HCT116 (cell line): ENCODE measurements at regions not wholly inside any gene's neighbourhood (a gene's known extent, or its start where the extent isn't known, plus 50 kb on each side); places are given as distances from the start of the nearest gene placed in this dataset.

Source experiments
- ATAC-seq: fragments of 200-7000 bp; cut with Tn5 transposase; 2 replicates; pipeline ENCODE4 v1.9.1; 2020; ENCODE audit warnings: mild to moderate bottlenecking, moderate library complexity
- BruUV-seq: library from RNA; stranded (reverse); fragments of 400-500 nt; replicated peaks from 2 replicates; lab custom pipeline; 2021; lab: Mats Ljungman, UMichigan
- CTCF ChIA-PET: fragments of 300-600 bp; sonication (Branson Sonifier 250); formaldehyde crosslinking; loops from one replicate; lab custom pipeline; 2021; ENCODE audit warnings: antibody characterized with exemption; lab: Charles Lee
- POLR2A ChIA-PET: fragments of 300-600, 350-600 bp; sonication (Branson Sonifier 250); formaldehyde crosslinking; loops from one replicate; lab custom pipeline; 2021; ENCODE audit warnings: antibody characterized with exemption; lab: Charles Lee
- RAD21 ChIA-PET, 2 experiments: fragments of 300-600 bp; sonication (Branson Sonifier 250); formaldehyde crosslinking; loops; one replicate each; lab custom pipeline; 2023; ENCODE audit warnings: low total read pairs in 2 of 2; ENCODE audit not compliant: uncharacterized antibody in 2 of 2, unreplicated experiment in 2 of 2, low non-redundant PET in 1 of 2; lab: Charles Lee
- DNase-seq: peaks from one replicate; pipeline ENCODE4 v3.0.0-alpha.2; 2010; ENCODE audit warnings: low read depth, low spot score
- H2AFZ ChIP-seq: fragments of 200-600 bp; shearing (Covaris generic), sonication (generic); 2 replicates; pipeline ENCODE4 v1.6.1; 2017; ENCODE audit warnings: low read depth, mixed run types, mixed read lengths, antibody characterized with exemption, low read length; ENCODE audit not compliant: poor library complexity, severe bottlenecking
- H3K27ac ChIP-seq: 2 replicates; pipeline ENCODE4 v1.5.1; 2012; ENCODE audit warnings: low read depth, low read length
- H3K27me3 ChIP-seq: fragments of 200-600 bp; sonication (generic); 2 replicates; pipeline ENCODE4 v1.6.1; 2016; ENCODE audit warnings: mixed run types, low read length, mixed read lengths; ENCODE audit not compliant: insufficient read depth
- H3K36me3 ChIP-seq, 2 experiments: fragments of 200-500 bp in 1 of 2; fragments of 200-600 bp in 1 of 2; sonication (Bioruptor generic) in 1 of 2; sonication (generic) in 1 of 2; 2 replicates each; pipeline versions ENCODE4 v1.5.1 to v1.6.1; 2014 to 2016; ENCODE audit warnings: low read length in 2 of 2, inconsistent platforms in 1 of 2, mixed read lengths in 1 of 2, mixed run types in 1 of 2; ENCODE audit not compliant: insufficient read depth in 2 of 2, control insufficient read depth in 1 of 2
- H3K4me1 ChIP-seq, 2 experiments: fragments of 200-600 bp in 1 of 2; sonication (generic) in 1 of 2; 2 replicates each; pipeline versions ENCODE4 v1.5.1 to v1.6.1; 2012 to 2017; ENCODE audit warnings: low read length in 2 of 2, inconsistent platforms in 1 of 2, mild to moderate bottlenecking in 1 of 2, mixed read lengths in 1 of 2, mixed run types in 1 of 2, moderate library complexity in 1 of 2; ENCODE audit not compliant: insufficient read depth in 2 of 2, control insufficient read depth in 1 of 2
- H3K4me2 ChIP-seq: fragments of 200-600 bp; sonication (generic); 2 replicates; pipeline ENCODE4 v1.6.1; 2017; ENCODE audit warnings: mixed run types, low read length, mixed read lengths
- H3K4me3 ChIP-seq, 2 experiments: fragments of 200-600 bp in 1 of 2; sonication (generic) in 1 of 2; replicated peaks in 1 of 2; 2 replicates each; pipeline ENCODE4 v1.5.1; 2011 to 2016; ENCODE audit warnings: low read length in 2 of 2, control low read depth in 1 of 2, low read depth in 1 of 2, mild to moderate bottlenecking in 1 of 2, mixed read lengths in 1 of 2, mixed run types in 1 of 2
- H3K79me2 ChIP-seq: fragments of 200-600 bp; sonication (generic); 2 replicates; pipeline ENCODE4 v1.6.1; 2017; ENCODE audit warnings: mild to moderate bottlenecking, mixed run types, low read length, moderate library complexity, mixed read lengths; ENCODE audit not compliant: insufficient read depth
- H3K9ac ChIP-seq: fragments of 200-600 bp; sonication (generic); 2 replicates; pipeline ENCODE4 v1.6.1; 2016; ENCODE audit warnings: low read length, mixed read lengths
- H3K9me2 ChIP-seq: fragments of 200-600 bp; sonication (generic), shearing (Covaris generic); 2 replicates; pipeline ENCODE4 v1.6.1; 2017; ENCODE audit warnings: mixed run types, mild to moderate bottlenecking, moderate library complexity; ENCODE audit not compliant: insufficient read depth
- H3K9me3 ChIP-seq, 2 experiments: fragments of 200-500 bp in 1 of 2; fragments of 200-600 bp in 1 of 2; sonication (Bioruptor generic) in 1 of 2; sonication (generic) in 1 of 2; 2 replicates each; pipeline ENCODE4 v1.6.1; 2014 to 2017; ENCODE audit warnings: low read length in 2 of 2, mixed read lengths in 2 of 2, inconsistent platforms in 1 of 2, low read depth in 1 of 2, mild to moderate bottlenecking in 1 of 2, mixed run types in 1 of 2, moderate library complexity in 1 of 2; ENCODE audit not compliant: control insufficient read depth in 1 of 2, insufficient read depth in 1 of 2
- H4K20me1 ChIP-seq: fragments of 200-600 bp; sonication (generic), shearing (Covaris generic); 2 replicates; pipeline ENCODE4 v1.6.1; 2017; ENCODE audit warnings: mixed run types, mild to moderate bottlenecking, moderate library complexity; ENCODE audit not compliant: insufficient read depth
- ATF3 ChIP-seq: IDR thresholded peaks from 2 replicates; pipeline ENCODE4 v1.6.1; 2012
- CBX3 ChIP-seq: IDR thresholded peaks from 2 replicates; pipeline ENCODE4 v1.6.1; 2012; ENCODE audit warnings: low read depth
- EGR1 ChIP-seq: IDR thresholded peaks from 2 replicates; pipeline ENCODE4 v1.6.1; 2012; ENCODE audit warnings: low read depth
- ELF1 ChIP-seq: IDR thresholded peaks from 2 replicates; pipeline ENCODE4 v1.6.1; 2012; ENCODE audit warnings: low read depth, borderline replicate concordance
- FOSL1 ChIP-seq: IDR thresholded peaks from 2 replicates; pipeline ENCODE4 v1.6.1; 2012; ENCODE audit warnings: low read depth
- POLR2AphosphoS5 ChIP-seq: IDR thresholded peaks from 2 replicates; pipeline ENCODE4 v1.6.1; 2011; ENCODE audit warnings: mild to moderate bottlenecking, low read depth, low read length, moderate library complexity
- RAD21 ChIP-seq: IDR thresholded peaks from 2 replicates; pipeline ENCODE4 v1.6.1; 2012; ENCODE audit warnings: low read depth, mild to moderate bottlenecking
- SIN3A ChIP-seq: IDR thresholded peaks from 2 replicates; pipeline ENCODE4 v1.6.1; 2012; ENCODE audit warnings: low read depth
- SP1 ChIP-seq: IDR thresholded peaks from 2 replicates; pipeline ENCODE4 v1.6.1; 2012; ENCODE audit warnings: low read depth
- YY1 ChIP-seq: IDR thresholded peaks from 2 replicates; pipeline ENCODE4 v1.6.1; 2011; ENCODE audit warnings: low read length, low read depth, moderate library complexity, mild to moderate bottlenecking; ENCODE audit not compliant: insufficient replicate concordance; ENCODE audit errors: extremely low read depth
- ZBTB33 ChIP-seq: IDR thresholded peaks from 2 replicates; pipeline ENCODE4 v1.6.1; 2011; ENCODE audit warnings: mild to moderate bottlenecking, low read length, moderate library complexity; ENCODE audit not compliant: insufficient replicate concordance; ENCODE audit errors: extremely low read depth
- ZNF274 ChIP-seq: fragments of 200-500 bp; sonication (Bioruptor generic); IDR thresholded peaks from 2 replicates; pipeline ENCODE4 v1.6.1; 2014; ENCODE audit warnings: mild to moderate bottlenecking, low read depth, low read length, inconsistent platforms
- intact Hi-C: fragments of 100-400 bp; cut with micrococcal nuclease; formaldehyde crosslinking; loops from 2 replicates; pipeline ENCODE4 v1.10.0; 2022

- CTCF ChIA-PET: interaction anchor here (1.0 to 2.2 kb wide), 2 partner anchors 54 to 168 kb away, joined by 3 to 5 read pairs; no protein-coding TSS in a partner anchor
- Histone ChIP-seq H3K79me2 (no peaks in the 10 kb centered on the region), H4K20me1 (no peaks in the 10 kb centered on the region), H3K9me3 (no peaks in the 10 kb centered on the region), H3K9ac (no peak overlapping the region), H3K36me3 (no peaks in the 10 kb centered on the region), H3K27me3 (no peaks in the 10 kb centered on the region), H3K9me2 (no peaks in the 10 kb centered on the region), H2AFZ (no peak overlapping the region), H3K4me2 (no peak overlapping the region)
- intact Hi-C loops: no loop called here
- TF ChIP-seq ZBTB33: no peak
- no peak for TF ChIP-seq RAD21
- TF ChIP-seq ELF1: no peak
- no peak for TF ChIP-seq FOSL1
- no peak for TF ChIP-seq YY1
- no peak for TF ChIP-seq ATF3
- no peak for TF ChIP-seq EGR1
- no peak for TF ChIP-seq POLR2AphosphoS5
- no peak for TF ChIP-seq CBX3
- TF ChIP-seq ZNF274: no peak
- TF ChIP-seq SIN3A: no peak
- TF ChIP-seq SP1: no peak
- TF ChIP-seq, all 23 proteins: peak for 0
- Histone ChIP-seq H3K27ac (no peak overlapping the region), H3K4me3 (no peak overlapping the region), H3K4me1 (no peaks in the 10 kb centered on the region)
- no peak for DNase-seq
- no peak for ATAC-seq
- RAD21 ChIA-PET: interaction anchor here in 1 of 2 experiments (0.6 kb wide), 1 partner anchor 127 kb away, joined by 4 read pairs; no protein-coding TSS in a partner anchor
- POLR2A ChIA-PET: no interaction called here
- BruUV-seq: no TSS peak
These were observed 71.8 kb downstream of the GGTLC2 start for GRCh38 chr22:22716136-22716665.
